GM12891 (cell line): ENCODE measurements at regions not wholly inside any gene's neighbourhood (a gene's known extent, or its start where the extent isn't known, plus 50 kb on each side); places are given as distances from the start of the nearest gene placed in this dataset.

Source experiments
- DNase-seq: peaks from one replicate; pipeline ENCODE4 v3.0.0; 2011; ENCODE audit warnings: low spot score; ENCODE audit not compliant: insufficient read length
- FAIRE-seq: peaks from 2 replicates; lab custom pipeline; 2011; peaks lifted over from hg19 to GRCh38; lab: Jason Lieb, UNC
- PAX5 ChIP-seq: IDR thresholded peaks from 2 replicates; pipeline ENCODE4 v1.6.1; 2011; ENCODE audit warnings: low read length, moderate library complexity, mild to moderate bottlenecking; ENCODE audit not compliant: insufficient read depth, severe bottlenecking
- POLR2A ChIP-seq: IDR thresholded peaks from 2 replicates; pipeline ENCODE4 v1.6.1; 2011; ENCODE audit warnings: low read depth, low read length, control low read depth
- POLR2AphosphoS5 ChIP-seq: IDR thresholded peaks from 2 replicates; pipeline ENCODE4 v1.6.1; 2011; ENCODE audit warnings: low read depth, low read length, control low read depth
- POU2F2 ChIP-seq: IDR thresholded peaks from 2 replicates; pipeline ENCODE4 v1.6.1; 2011; ENCODE audit warnings: low read depth, mild to moderate bottlenecking, control low read depth, low read length, moderate library complexity
- SPI1 ChIP-seq: IDR thresholded peaks from 2 replicates; pipeline ENCODE4 v1.6.1; 2011; ENCODE audit warnings: low read depth, low read length, control low read depth
- TAF1 ChIP-seq: IDR thresholded peaks from 2 replicates; pipeline ENCODE4 v1.6.1; 2011; ENCODE audit warnings: low read depth, low read length, control low read depth

- FAIRE-seq: no peak
- DNase-seq: no peak
- no peak for TF ChIP-seq POU2F2
- TF ChIP-seq TAF1: no peak
- TF ChIP-seq POLR2A: no peak
- no peak for TF ChIP-seq SPI1
- no peak for TF ChIP-seq POLR2AphosphoS5
- TF ChIP-seq PAX5: no peak
These were observed 71.1 kb upstream of the SLC44A1 start for GRCh38 chr9:105173306-105173705.

GRCh38 chr9:105173826-105174225 is 70.6 kb upstream of the SLC44A1 start:
- FAIRE-seq: no peak
- no peak for DNase-seq
- TF ChIP-seq POLR2A: no peak
- no peak for TF ChIP-seq SPI1
- no peak for TF ChIP-seq TAF1
- TF ChIP-seq PAX5: no peak
- TF ChIP-seq POLR2AphosphoS5: no peak
- TF ChIP-seq POU2F2: no peak

- FAIRE-seq: no peak
These were observed 68.3 kb upstream of the SLC44A1 start for GRCh38 chr9:105176194-105176593.

GRCh38 chr9:105178076-105178475 is 66.4 kb upstream of the SLC44A1 start:
- TF ChIP-seq PAX5 (no peak), POU2F2 (no peak), SPI1 (no peak), TAF1 (no peak), POLR2A (no peak), POLR2AphosphoS5 (no peak)
- FAIRE-seq (no peak), DNase-seq (no peak)

More at GRCh38 chr9:105176194-105176593, 68.3 kb upstream of the SLC44A1 start:
- DNase-seq: no peak
- TF ChIP-seq POU2F2 (no peak), SPI1 (no peak), PAX5 (no peak), POLR2AphosphoS5 (no peak), POLR2A (no peak), TAF1 (no peak)

GRCh38 chr9:105187781-105188180 is 56.7 kb upstream of the SLC44A1 start:
- TF ChIP-seq POLR2A (no peak), POU2F2 (no peak), TAF1 (no peak), PAX5 (no peak), SPI1 (no peak), POLR2AphosphoS5 (no peak)
- no peak for DNase-seq
- no peak for FAIRE-seq

GRCh38 chr9:105188746-105189145 is 55.7 kb upstream of the SLC44A1 start:
- no peak for FAIRE-seq
- DNase-seq: no peak
- TF ChIP-seq TAF1: no peak
- TF ChIP-seq POLR2AphosphoS5: no peak
- TF ChIP-seq SPI1: no peak
- TF ChIP-seq POLR2A: no peak
- no peak for TF ChIP-seq POU2F2
- no peak for TF ChIP-seq PAX5

GRCh38 chr9:105191508-105192121 is 52.8 kb upstream of the SLC44A1 start:
- no peak for FAIRE-seq
- no peak for DNase-seq
- no peak for TF ChIP-seq POLR2AphosphoS5
- no peak for TF ChIP-seq SPI1
- no peak for TF ChIP-seq TAF1

- DNase-seq (no peak), FAIRE-seq (no peak)
- TF ChIP-seq POU2F2 (no peak), SPI1 (no peak), TAF1 (no peak), POLR2A (no peak), PAX5 (no peak), POLR2AphosphoS5 (no peak)
These were observed 50.9 kb upstream of the SLC44A1 start for GRCh38 chr9:105193560-105193959.

GRCh38 chr9:105194234-105194633 is 50.2 kb upstream of the SLC44A1 start:
- no peak for FAIRE-seq
- no peak for DNase-seq
- TF ChIP-seq TAF1 (no peak), POU2F2 (no peak), POLR2AphosphoS5 (no peak), POLR2A (no peak), SPI1 (no peak), PAX5 (no peak)
